ENCODE measurements at regions not wholly inside any gene's neighbourhood (a gene's known extent, or its start where the extent isn't known, plus 50 kb on each side); places are given as distances from the start of the nearest gene placed in this dataset.
"Not testable (repeated sequence)": the region's sequence is repeated elsewhere in the genome, so short reads cannot be mapped to it uniquely, and the experiment has no call there.

DNA sequence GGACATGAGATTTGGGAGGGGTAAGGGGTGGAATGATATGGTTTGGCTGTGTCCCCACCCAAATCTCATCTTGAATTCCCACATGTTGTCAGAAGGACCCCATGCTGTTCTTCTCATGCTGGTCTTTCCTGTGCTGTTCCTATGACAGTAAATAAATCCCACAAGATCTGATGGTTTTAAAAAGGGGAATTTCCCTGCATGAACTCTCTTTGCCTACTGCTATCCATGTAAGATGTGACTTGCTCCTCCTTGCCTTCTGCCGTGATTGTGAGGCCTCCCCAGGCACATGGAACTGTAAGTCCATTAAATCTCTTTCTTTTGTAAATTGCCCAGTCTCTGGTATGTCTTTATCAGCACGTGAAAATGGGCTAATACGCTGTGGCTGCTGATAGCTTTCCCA, 115.8 kb downstream of the ENC1 start:
- TF ChIP-seq POLR2AphosphoS5, POLR2A, SPI1, TAF1 (IDR thresholded peaks at IDR 0.05; ENCODE audit: low read depth, low read length): not testable (repeated sequence)

All from GM12891 (cell line).